GM13977 (cell line): ENCODE measurements at regions not wholly inside any gene's neighbourhood (a gene's known extent, or its start where the extent isn't known, plus 50 kb on each side); places are given as distances from the start of the nearest gene placed in this dataset.
"Not testable (repeated sequence)": the region's sequence is repeated elsewhere in the genome, so short reads cannot be mapped to it uniquely, and the experiment has no call there.

Experiments used
- DNase-seq: peaks from one replicate; pipeline ENCODE4 v3.0.0; 2012; ENCODE audit warnings: low spot score
- CTCF ChIP-seq: IDR thresholded peaks from 2 replicates; pipeline ENCODE4 v1.5.1; 2012; ENCODE audit warnings: mild to moderate bottlenecking, control low read depth; ENCODE audit not compliant: insufficient read depth; ENCODE audit errors: extremely low read depth, missing control alignments
- in situ Hi-C: fragments of 300-500 bp; cut with MboI; formaldehyde crosslinking; loops from one replicate; pipeline ENCODE4 v1.12.0; 2022; ENCODE audit warnings: low sequenced_read_pairs, low pct_unique_long_range_greater_than_20kb, mixed read lengths, inconsistent platforms; ENCODE audit not compliant: unreplicated experiment

- DNase-seq = no peak
- in situ Hi-C loops = no loop called here
- TF ChIP-seq CTCF = no peak
Observed at GRCh38 chr14:94821705-94822104, 51.8 kb upstream of the GSC start.

- in situ Hi-C loops, DNase-seq: not testable (repeated sequence)
Observed at GRCh38 chr14:94820932-94821331, 51.0 kb upstream of the GSC start.
